Testis (tissue), 2 donors: ENCODE measurements at regions not wholly inside any gene's neighbourhood (a gene's known extent, or its start where the extent isn't known, plus 50 kb on each side); places are given as distances from the start of the nearest gene placed in this dataset.

Source experiments
- DNase-seq: peaks from one replicate; pipeline ENCODE4 v3.0.0-alpha.2; 2019
- H3K27ac ChIP-seq, 2 donors: fragments of 200-600 bp; sonication (generic); one replicate each; pipeline ENCODE4 v1.5.1; 2019
- H3K27me3 ChIP-seq: fragments of 200-600 bp; sonication (generic); one replicate; pipeline ENCODE4 v1.5.1; 2019
- H3K36me3 ChIP-seq: fragments of 200-600 bp; sonication (generic); one replicate; pipeline ENCODE4 v1.5.1; 2017; ENCODE audit warnings: low read depth; ENCODE audit errors: missing control alignments
- H3K4me1 ChIP-seq: fragments of 200-600 bp; sonication (generic); one replicate; pipeline ENCODE4 v1.5.1; 2019
- H3K4me3 ChIP-seq, 2 donors: fragments of 200-600 bp; sonication (generic); one replicate each; pipeline ENCODE4 v1.5.1; 2017 to 2019
- H3K9me3 ChIP-seq: fragments of 200-600 bp; sonication (generic); one replicate; pipeline ENCODE4 v1.5.1; 2017
- POLR2A ChIP-seq: fragments of 450-650 bp; IDR thresholded peaks from one replicate; pipeline ENCODE4 v1.6.1; 2017; ENCODE audit warnings: antibody characterized with exemption, mild to moderate bottlenecking, moderate library complexity
- WGBS, 2 donors: methylation state at CpG; one replicate each; pipeline ENCODE4 v1.1.5; 2018; 5-methylcytosine and 5-hydroxymethylcytosine counted together
- intact Hi-C: fragments of 100-400 bp; cut with DNase I; formaldehyde crosslinking; loops from one replicate; pipeline ENCODE4 v1.15.1; 2023; ENCODE audit warnings: low total_unique reads
- TF ChIP-seq, protein P1 (sequence below), 3 experiments: fragments of 450-650 bp in 2 of 3; fragments of 200-600 bp in 1 of 3; sonication (generic) in 1 of 3; IDR thresholded peaks; one replicate each; pipeline ENCODE4 v1.5.1; 2016 to 2019; ENCODE audit warnings: antibody characterized with exemption in 3 of 3, mild to moderate bottlenecking in 2 of 3, moderate library complexity in 1 of 3

- H3K4me3 ChIP-seq, result no peak overlapping the region
- peaks cover 17% of the 10 kb centered on the region for H3K4me1 ChIP-seq
- 45 to 53% methylated on average over 5 of the region's 5 CpGs for WGBS, 2 donors
- DNase-seq, result no peak
- H3K36me3 ChIP-seq, result no peaks in the 10 kb centered on the region
- H3K27ac ChIP-seq, result no peak overlapping the region
- intact Hi-C loops, result no loop called here
- TF ChIP-seq, protein P1, sequence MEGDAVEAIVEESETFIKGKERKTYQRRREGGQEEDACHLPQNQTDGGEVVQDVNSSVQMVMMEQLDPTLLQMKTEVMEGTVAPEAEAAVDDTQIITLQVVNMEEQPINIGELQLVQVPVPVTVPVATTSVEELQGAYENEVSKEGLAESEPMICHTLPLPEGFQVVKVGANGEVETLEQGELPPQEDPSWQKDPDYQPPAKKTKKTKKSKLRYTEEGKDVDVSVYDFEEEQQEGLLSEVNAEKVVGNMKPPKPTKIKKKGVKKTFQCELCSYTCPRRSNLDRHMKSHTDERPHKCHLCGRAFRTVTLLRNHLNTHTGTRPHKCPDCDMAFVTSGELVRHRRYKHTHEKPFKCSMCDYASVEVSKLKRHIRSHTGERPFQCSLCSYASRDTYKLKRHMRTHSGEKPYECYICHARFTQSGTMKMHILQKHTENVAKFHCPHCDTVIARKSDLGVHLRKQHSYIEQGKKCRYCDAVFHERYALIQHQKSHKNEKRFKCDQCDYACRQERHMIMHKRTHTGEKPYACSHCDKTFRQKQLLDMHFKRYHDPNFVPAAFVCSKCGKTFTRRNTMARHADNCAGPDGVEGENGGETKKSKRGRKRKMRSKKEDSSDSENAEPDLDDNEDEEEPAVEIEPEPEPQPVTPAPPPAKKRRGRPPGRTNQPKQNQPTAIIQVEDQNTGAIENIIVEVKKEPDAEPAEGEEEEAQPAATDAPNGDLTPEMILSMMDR (IDR thresholded peaks at IDR 0.05), result no peak
- no peak for TF ChIP-seq POLR2A
- no peaks in the 10 kb centered on the region for H3K9me3 ChIP-seq
- no peaks in the 10 kb centered on the region for H3K27me3 ChIP-seq
Observed at GRCh38 chr11:10388574-10388973, 66.5 kb upstream of the AMPD3 start.

GRCh38 chr11:10390375-10390774 lies 64.7 kb upstream of the AMPD3 start:
- Histone ChIP-seq H3K27me3 (no peaks in the 10 kb centered on the region), H3K27ac (no peak overlapping the region), H3K9me3 (no peaks in the 10 kb centered on the region), H3K4me1 (peaks cover 29% of the 10 kb centered on the region), H3K36me3 (no peaks in the 10 kb centered on the region), H3K4me3 (no peak overlapping the region)
- no peak for TF ChIP-seq POLR2A
- TF ChIP-seq, protein P1 (IDR thresholded peaks at IDR 0.05), result no peak
- DNase-seq, result peak; percentile 49
- intact Hi-C loops, result no loop called here

- Histone ChIP-seq H3K4me3 (no peak overlapping the region), H3K9me3 (no peaks in the 10 kb centered on the region), H3K4me1 (peaks cover 23% of the 10 kb centered on the region), H3K27me3 (no peaks in the 10 kb centered on the region), H3K36me3 (no peaks in the 10 kb centered on the region), H3K27ac (no peak overlapping the region)
- no peak for DNase-seq
- intact Hi-C loops, result no loop called here
- TF ChIP-seq, protein P1 (IDR thresholded peaks at IDR 0.05), result no peak
- no peak for TF ChIP-seq POLR2A
- 90 to 94% methylated on average over 11 of the region's 11 CpGs for WGBS, 2 donors
Observed at GRCh38 chr11:10392095-10393079, 62.7 kb upstream of the AMPD3 start.

GRCh38 chr11:10394229-10395101 lies 60.6 kb upstream of the AMPD3 start:
- no peak for TF ChIP-seq POLR2A
- TF ChIP-seq, protein P1 (IDR thresholded peaks at IDR 0.05), result no peak
- H3K9me3 ChIP-seq, result no peaks in the 10 kb centered on the region
- peaks cover 12% of the 10 kb centered on the region for H3K4me1 ChIP-seq
- peak; percentile 70 for DNase-seq
- H3K36me3 ChIP-seq, result no peaks in the 10 kb centered on the region
- intact Hi-C loops, result no loop called here
- 73 to 81% methylated on average over 13 of the region's 13 CpGs for WGBS, 2 donors
- H3K27ac ChIP-seq, result no peak overlapping the region
- no peak overlapping the region for H3K4me3 ChIP-seq
- no peaks in the 10 kb centered on the region for H3K27me3 ChIP-seq
